Cardiac fibroblast (primary cell): ENCODE measurements at regions not wholly inside any gene's neighbourhood (a gene's known extent, or its start where the extent isn't known, plus 50 kb on each side); places are given as distances from the start of the nearest gene placed in this dataset.

Experiments
- DNase-seq, 2 donors: peaks; one replicate each; pipeline versions ENCODE4 v3.0.0 to v3.0.0-alpha.2; 2010; ENCODE audit warnings: low read depth in 2 of 2
- H3K4me3 ChIP-seq, 2 donors: replicated peaks in 1 of 2; 1 replicate in 1 of 2; 2 replicates in 1 of 2; pipeline ENCODE4 v1.5.1; 2011; ENCODE audit warnings: low read depth in 2 of 2, low read length in 2 of 2, mild to moderate bottlenecking in 2 of 2, moderate library complexity in 1 of 2
- TF ChIP-seq, protein P1 (sequence below): IDR thresholded peaks from one replicate; pipeline ENCODE4 v1.5.1; 2011; ENCODE audit warnings: low read depth, mild to moderate bottlenecking, low read length, inconsistent platforms

DNA sequence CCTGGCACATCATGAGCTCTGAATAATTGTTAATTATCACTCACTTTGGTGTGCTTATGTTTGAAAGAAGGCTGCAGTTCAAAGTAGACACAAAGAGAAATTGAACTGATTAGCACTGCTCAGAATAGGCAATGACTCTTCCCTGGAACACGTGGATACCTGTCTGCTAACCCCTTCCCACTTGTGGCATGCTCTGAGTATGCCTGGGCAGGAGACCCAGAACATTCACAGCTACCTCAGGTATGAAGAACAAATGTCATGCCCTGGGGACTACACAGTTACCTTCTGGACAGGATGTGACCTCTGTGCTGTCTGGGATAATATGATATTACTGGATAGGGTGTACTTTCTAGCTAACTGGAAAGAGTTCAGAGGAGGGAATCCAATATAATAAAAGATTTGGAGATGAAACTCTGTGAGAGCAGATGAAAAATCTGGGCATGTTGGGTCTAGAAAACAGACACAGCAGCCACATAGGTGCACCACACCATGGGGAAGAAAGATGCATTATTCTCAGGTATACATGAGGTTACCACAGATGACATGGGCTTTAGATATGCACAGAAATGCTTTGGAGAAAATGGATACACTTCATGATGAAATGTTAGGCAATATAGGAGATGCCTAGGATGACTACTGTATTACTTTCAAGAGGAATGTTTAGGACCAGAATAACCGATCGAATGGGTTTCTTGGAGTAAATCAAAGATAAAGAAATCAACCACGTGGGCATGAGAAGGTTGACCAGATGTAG, 324.2 kb upstream of the PREP start:
- TF ChIP-seq, protein P1, sequence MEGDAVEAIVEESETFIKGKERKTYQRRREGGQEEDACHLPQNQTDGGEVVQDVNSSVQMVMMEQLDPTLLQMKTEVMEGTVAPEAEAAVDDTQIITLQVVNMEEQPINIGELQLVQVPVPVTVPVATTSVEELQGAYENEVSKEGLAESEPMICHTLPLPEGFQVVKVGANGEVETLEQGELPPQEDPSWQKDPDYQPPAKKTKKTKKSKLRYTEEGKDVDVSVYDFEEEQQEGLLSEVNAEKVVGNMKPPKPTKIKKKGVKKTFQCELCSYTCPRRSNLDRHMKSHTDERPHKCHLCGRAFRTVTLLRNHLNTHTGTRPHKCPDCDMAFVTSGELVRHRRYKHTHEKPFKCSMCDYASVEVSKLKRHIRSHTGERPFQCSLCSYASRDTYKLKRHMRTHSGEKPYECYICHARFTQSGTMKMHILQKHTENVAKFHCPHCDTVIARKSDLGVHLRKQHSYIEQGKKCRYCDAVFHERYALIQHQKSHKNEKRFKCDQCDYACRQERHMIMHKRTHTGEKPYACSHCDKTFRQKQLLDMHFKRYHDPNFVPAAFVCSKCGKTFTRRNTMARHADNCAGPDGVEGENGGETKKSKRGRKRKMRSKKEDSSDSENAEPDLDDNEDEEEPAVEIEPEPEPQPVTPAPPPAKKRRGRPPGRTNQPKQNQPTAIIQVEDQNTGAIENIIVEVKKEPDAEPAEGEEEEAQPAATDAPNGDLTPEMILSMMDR: no peak
- peak in 1 of 2 donors; percentile 38 for DNase-seq
- no peak overlapping the region for H3K4me3 ChIP-seq

DNA sequence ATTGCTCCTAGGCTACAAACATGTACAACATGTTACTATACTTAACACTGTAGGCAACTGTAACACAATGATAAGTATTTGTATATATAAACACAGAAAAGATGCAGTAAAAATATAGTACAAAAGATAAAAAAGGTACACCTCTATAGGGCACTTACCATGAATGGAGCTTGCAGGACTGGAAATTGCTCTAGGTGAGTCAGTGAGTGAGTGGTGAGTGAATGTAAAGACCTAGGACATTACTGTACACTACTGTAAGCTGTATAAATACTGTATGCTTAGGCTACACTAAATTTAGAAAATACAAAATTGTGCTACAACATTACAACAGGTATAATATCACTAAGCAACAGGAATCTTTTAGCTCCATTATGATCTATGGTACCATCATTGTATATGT, 312.0 kb upstream of the PREP start:
- no peak overlapping the region for H3K4me3 ChIP-seq
- TF ChIP-seq, protein P1: no peak
- no peak for DNase-seq

DNA sequence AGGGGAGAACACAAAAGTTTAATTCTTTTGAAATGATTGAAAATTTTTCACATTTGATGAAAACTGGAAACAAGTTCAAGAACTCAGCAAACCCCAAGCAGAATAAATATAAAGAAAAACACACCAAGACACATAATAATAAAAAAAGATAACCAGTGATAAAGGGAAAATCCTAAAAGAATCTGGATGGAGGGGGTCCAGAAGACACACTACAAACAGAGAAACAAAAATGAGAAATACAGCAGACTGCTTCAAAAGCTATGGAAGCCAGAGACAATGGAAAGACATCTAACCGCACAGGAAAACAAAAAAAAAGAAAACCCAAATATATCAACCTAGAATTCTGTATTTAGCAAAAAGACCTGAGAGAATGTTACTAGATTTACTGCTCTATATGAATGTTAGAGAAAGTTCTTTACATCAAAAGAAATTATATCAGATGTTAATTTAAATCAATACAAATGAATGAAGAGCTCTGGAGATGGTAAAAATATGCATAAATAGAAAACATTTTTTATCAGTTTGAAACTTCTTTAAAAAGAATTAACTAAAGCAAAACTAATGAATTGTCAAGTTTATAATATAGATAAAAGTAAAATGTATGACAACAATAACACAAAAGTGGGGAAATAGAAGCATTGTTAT, 310.7 kb upstream of the PREP start:
- DNase-seq: peak in 1 of 2 donors; percentile 9
- TF ChIP-seq, protein P1: no peak
- no peak overlapping the region for H3K4me3 ChIP-seq

DNA sequence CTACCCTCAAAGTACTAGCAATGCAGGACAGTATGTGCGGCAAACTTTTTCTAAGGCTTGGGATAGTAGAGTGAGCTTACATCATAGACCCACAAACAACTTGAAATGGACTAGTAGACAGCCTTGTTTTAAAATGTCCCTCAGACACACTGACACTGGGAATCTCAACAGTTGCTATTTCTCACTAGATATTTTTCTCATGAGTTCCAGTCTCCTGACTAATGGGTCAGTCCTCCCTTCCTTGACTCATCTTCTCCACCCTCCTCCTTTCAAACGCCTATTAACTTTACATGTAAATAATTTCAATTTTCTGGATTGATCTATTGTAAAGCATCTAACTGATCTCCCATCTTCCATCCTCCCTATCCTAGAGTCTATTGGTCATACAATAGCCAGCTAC, 308.3 kb upstream of the PREP start:
- TF ChIP-seq, protein P1: no peak
- H3K4me3 ChIP-seq: no peak overlapping the region
- peak in 1 of 2 donors; percentile 65 for DNase-seq

DNA sequence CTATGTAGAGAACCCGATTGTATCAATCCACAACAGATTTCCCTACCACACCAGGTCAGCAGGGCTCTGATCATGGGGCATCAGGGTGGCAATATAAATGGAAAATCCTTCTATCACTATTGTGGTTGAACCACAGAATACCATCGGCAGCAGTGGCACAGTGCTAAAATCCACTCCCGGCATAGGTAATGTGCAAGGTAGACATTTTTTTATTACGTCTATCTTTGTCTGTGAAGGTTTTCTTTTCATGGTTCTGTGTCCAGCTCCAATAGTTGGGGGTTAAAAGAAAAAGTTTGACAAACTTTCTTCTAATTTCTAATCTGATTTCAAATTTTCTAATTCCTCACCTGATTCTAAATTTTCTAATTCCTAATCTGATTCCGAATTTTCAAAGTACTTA, 302.7 kb upstream of the PREP start:
- TF ChIP-seq, protein P1: no peak
- no peak for DNase-seq
- no peak overlapping the region for H3K4me3 ChIP-seq

DNA sequence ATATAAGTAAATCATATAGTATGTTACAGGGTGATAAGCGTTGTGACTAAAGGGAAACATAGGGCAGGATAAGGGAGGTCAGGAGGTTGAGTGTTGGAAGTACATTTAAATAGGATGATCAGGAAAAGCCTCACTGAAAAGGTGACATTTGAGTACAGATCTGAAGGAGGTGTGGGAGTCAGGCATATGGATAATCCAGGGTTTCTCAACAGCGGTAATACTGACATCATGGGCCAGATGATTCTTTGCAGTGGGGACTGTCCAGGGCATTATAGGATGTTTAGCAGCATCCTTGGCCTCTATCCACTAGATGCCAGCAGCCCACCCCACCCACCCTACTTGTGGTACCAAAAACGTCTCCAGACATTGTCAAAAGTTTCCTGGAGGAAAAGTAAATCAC, 292.6 kb upstream of the PREP start:
- DNase-seq: no peak
- H3K4me3 ChIP-seq: no peak overlapping the region
- TF ChIP-seq, protein P1: no peak
